ENCODE measurements at regions not wholly inside any gene's neighbourhood (a gene's known extent, or its start where the extent isn't known, plus 50 kb on each side); places are given as distances from the start of the nearest gene placed in this dataset.

- TF ChIP-seq POLR2A (IDR thresholded peaks at IDR 0.05) (no peak), CTCF (IDR thresholded peaks at IDR 0.05) (no peak), EP300 (IDR thresholded peaks at IDR 0.05) (no peak)
These were observed 71.5 kb upstream of the IFNGR1 start for GRCh38 chr6:137290601-137291261.

All from ovary (tissue), 3 donors.